HG03097 (cell line): ENCODE measurements at regions not wholly inside any gene's neighbourhood (a gene's known extent, or its start where the extent isn't known, plus 50 kb on each side); places are given as distances from the start of the nearest gene placed in this dataset.

ENCODE experiments used
- ATAC-seq: cut with Tn5 transposase; IDR thresholded peaks from one replicate; pipeline ENCODE4 v1.9.1; 2021; ENCODE audit not compliant: unreplicated experiment, low FRiP score

GRCh38 chr12:113582521-113583218 is 111.0 kb upstream of the LHX5 start:
- no peak for ATAC-seq

DNA sequence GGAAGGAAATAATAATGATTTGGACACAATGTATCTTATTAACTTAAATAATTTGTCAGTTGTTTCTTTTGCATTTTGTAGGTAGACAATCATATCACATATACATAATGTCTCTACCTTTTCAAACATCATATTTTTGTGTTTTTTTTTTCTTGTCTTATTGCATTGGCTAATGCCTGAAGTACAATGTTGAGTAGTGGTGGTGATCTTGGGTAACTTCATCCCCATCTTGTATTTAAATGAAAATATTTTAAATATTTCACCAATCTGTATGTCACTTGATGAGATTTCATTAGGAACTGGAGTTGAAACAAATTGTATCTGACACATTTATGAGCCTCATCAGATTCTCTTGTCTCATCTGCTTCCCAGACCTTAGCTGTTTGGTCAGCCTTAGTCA is 109.7 kb upstream of the LHX5 start:
- ATAC-seq, result no peak

DNA sequence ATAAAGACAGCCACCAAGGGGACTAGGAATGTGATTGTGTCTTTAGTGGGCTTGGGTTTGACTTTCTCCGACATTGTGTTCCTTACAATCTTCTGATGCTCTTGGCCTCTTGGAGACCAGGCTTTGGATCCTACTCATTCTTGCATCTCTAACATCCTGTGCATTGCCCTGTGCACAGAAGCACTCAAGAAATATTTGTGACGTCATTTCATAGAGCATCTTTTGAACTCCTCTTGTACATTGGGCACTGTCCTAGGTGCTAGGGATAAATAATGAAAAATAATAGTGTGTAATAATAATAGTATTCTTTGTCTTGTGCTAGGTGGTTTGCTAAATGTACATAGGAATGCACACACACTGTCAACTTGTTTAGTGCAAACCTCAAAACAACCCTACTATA is 108.8 kb upstream of the LHX5 start:
- ATAC-seq, result no peak

GRCh38 chr12:113577464-113578129 is 105.9 kb upstream of the LHX5 start:
- no peak for ATAC-seq

GRCh38 chr12:113575386-113575785 is 103.7 kb upstream of the LHX5 start:
- no peak for ATAC-seq

- ATAC-seq, result no peak
Observed at GRCh38 chr12:113573148-113573547, 101.5 kb upstream of the LHX5 start.

GRCh38 chr12:113571713-113572112 is 100.0 kb upstream of the LHX5 start:
- ATAC-seq, result no peak

DNA sequence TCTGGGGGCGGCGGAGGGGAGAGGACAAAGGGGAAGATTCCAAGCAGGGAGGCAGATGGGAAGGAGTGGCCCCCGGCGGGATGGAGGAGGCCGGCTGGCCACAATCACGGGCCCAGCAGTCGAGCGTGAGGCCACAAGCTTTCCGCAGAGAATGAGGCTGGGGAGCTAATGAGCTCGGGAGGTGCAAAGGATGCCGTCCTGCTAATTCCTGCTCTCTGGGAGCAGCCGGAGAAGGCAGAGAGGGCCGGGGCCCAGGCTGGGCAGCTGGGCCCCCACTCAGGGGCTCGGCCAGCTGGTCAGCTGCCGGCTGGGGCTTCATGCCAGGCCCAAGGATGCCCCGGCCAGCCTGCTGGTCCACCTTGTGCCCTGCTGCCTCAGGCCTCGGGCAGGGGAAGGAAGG is 98.1 kb upstream of the LHX5 start:
- ATAC-seq, result no peak

DNA sequence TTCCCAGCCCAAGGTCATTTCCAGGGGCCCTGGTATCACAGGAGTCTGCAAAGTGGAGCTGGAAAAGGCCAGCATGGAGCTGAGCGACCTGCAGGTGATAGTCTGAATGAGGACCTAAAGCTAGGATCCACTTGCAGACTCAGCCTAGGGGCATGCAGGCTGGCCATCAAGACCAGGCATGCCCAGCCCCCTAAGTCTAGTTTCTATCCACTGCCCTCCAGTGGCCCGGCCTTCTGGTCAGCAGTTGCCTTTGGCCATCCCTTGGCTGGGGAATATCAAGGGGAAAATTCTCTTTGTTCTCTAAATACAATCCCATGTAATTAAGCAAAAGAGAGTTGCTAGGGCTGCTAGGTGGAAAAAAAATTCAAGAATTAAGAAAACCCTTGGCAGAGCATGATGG is 96.3 kb upstream of the LHX5 start:
- ATAC-seq, result no peak

GRCh38 chr12:113565368-113565767 is 93.7 kb upstream of the LHX5 start:
- ATAC-seq, result no peak

DNA sequence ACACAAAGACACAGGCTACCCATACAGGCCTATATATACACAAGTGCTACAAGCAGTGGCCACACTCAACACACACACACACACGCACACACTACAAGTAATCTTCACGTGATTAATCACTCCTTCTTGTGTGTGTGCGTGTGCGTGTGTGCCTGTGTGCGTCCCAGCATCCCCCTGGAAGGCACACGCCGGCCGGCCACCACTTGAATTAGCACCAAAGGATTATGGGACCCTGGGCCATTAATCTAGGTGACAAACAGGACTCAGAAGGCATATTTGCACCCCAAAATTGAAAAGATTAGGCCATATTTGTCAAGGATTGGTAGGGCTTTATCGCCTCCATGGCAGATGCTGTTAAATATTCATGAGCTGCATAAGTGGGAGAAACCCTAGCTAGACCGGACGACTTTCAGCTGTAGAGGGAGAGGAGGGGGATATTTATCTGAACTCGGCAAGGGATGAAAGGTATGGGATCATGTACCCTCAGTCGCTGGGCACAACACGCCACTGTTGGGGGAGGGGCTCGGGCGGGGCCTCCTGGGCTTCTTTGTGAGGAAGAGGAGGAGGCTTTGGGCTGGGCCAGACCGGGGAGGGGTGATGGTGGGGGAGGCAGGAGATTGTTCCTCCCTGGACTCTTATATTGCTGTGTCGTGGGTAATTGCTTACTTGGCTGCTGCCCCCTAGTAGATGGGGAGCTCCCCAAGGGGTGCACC is 89.6 kb upstream of the LHX5 start:
- no peak for ATAC-seq

DNA sequence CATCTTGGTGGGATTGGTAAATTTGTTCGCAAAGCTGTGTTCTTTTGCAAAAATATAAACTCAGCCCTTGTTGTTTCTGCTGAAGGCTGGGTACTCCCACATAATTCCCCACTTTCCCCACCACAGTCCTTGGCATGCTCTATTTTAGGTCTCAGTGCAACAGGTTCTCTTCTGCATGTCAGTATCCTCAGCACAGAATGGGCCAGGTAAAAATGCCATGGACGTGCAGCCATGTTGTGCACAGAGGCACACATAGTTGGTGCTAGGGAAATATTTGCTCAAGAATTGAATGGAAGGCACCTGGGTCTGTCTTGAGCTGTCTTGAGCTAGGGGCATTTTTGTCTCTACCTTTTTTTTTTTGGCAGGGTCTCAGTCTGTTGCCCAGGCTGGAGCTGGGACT is 87.8 kb upstream of the LHX5 start:
- ATAC-seq, result no peak

- no peak for ATAC-seq
Observed at GRCh38 chr12:113555226-113555625, 83.6 kb upstream of the LHX5 start.

DNA sequence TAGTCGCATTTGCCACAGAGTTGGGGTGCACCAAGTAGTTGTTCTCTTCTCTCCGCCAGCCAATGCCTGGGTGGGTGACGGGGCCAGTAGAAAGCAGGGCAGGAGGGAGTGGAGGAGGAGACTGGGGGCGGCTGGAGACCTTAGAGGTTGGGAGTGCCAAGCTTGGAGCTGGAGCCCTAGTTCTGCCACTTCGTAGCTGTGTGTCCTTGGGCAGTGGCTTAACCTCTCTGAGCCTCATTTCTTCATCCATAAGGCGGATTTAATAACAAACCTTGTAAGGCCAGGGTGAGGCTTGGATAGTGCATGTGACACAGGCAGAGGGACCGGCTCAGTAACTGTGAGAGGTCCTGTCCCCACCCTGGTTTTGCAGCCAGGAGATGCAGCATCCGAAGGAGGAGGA is 81.1 kb upstream of the LHX5 start:
- no peak for ATAC-seq

DNA sequence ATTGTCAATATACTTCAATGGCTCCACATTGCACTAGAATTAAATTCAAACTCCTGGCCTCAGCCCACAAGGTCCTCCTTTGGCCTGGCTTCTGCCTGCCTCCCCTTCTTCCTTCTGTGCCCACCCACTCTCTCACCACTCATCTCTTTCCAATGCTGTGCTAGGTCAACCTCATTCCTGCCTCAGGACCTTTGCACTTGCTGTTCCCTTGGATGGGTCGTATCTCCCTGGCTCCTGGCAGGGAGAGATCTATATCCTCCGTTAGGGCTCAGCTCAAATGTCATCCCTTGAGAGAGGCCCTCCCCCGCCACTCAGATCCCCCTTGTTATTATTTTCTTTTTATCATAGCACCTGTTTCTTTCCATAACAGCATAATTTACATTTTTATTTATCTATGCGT is 79.9 kb upstream of the LHX5 start:
- no peak for ATAC-seq

- ATAC-seq, result no peak
Observed at GRCh38 chr12:113548467-113548866, 76.8 kb upstream of the LHX5 start.

DNA sequence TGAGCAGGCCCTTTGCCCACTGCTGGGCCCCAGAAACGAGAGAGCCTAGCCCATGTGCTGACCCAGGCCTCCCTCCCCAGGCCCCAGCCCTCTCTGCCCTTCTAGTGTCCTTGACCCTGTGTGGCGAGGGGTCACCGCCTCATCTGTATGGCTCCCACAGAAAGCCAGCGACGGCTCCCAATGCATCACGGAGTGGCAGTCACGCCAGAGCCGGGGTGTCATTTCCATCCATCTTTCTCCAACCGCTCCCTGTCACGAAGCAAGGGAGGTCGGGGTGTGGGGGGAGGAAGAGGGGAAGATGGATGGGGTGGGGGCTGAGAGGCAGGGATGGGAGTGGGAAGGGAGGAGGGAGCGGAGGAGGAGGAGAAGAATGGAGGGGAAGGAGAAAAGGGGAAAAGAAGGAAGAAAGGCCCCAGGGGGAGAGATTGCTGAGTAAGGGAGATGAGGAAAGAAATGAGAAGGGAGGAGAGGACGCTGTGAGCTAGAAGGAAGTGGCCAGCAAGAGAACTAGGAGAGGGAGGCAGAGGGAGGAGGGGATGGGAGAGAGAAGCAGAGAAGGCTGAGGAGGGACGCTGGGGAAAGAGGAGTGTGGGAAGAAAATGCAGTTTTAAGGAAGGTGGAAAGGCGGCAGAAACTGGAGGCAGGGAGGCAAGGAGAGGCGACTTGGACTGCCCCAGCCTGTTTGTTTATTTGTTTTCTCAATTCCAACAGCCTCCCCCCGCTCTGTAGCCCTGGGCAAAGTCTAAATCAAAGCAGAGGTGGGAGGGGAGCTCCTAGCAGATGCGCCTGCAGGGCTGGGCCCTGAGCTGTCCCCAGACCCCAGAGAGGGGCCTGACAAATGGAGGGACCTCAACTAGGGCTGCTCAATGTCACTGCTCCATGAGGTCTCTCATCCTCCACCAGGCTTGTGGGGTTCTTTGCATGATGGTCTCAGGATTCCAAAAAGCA is 75.5 kb upstream of the LHX5 start:
- ATAC-seq, result no peak

DNA sequence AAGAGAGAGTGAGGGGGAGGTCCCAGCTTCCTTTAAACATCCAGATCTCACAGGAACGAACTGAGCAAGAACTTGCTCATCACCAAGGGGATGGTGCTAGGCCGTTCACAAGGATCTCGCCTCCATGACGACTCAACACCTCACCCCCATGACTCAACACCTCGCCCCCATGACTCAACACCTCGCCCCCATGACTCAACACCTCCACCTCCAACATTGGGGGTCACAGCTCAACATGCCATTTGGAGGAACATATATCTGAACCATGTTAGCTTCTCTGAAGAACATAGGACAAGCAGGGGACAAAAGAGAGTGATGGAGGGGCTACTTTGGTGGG is 66.0 kb upstream of the LHX5 start:
- ATAC-seq, result no peak

GRCh38 chr12:113537046-113537750 is 65.5 kb upstream of the LHX5 start:
- no peak for ATAC-seq

GRCh38 chr12:113535100-113535499 is 63.4 kb upstream of the LHX5 start:
- ATAC-seq, result no peak
